ENCODE measurements at regions not wholly inside any gene's neighbourhood (a gene's known extent, or its start where the extent isn't known, plus 50 kb on each side); places are given as distances from the start of the nearest gene placed in this dataset.

GRCh38 chr22:48297296-48297695, 1530.4 kb downstream of the BRD1 start:
- TF ChIP-seq CTCF (IDR thresholded peaks at IDR 0.05) = no peak
- no peak for TF ChIP-seq POLR2AphosphoS5 (IDR thresholded peaks at IDR 0.05)
